ENCODE measurements at regions not wholly inside any gene's neighbourhood (a gene's known extent, or its start where the extent isn't known, plus 50 kb on each side); places are given as distances from the start of the nearest gene placed in this dataset.

DNA sequence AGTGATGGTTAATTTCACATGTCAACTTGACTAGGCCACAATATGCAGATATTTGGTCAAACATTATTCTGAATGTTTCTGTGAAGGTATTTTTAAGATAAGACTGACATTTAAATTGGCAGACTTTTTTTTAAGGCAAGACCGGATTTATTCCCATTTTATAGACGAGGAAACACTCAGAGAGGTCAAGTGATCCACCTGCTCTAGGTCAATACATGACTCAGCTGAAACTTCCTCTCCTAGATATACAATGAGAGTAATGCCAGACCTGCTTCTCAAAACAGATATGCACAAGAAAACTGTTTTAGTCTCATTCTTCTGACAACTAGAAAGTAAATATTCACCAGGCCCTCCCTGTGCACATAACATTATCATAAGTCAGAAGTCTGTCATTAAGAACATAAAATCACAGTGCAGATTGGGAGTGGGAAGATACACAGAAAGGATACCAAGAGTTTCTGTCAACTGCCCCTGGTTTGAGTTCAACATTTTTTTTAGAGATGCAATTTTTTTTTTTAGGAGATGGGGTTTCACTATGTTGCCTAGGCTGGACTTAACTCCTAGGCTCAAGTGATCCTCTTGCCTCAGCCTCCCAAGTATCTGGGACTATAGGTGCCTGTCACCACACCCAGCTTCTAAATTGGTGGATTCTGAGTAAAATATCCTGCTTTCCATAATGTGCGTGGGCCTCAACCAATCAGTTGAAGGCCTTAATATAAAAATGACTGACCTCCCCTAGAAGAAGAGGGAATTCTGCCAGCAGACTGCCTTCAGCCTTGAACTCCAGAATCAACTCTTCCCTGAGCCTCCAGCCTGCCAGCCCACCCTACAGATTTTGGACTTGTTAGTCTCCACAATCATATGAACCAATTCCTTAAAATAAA lies 121.4 kb downstream of the ZFAND4 start:
- TF ChIP-seq WT1 (tag by site-specific recombination; IDR thresholded peaks at IDR 0.05) = no peak
- TF ChIP-seq, protein P1, sequence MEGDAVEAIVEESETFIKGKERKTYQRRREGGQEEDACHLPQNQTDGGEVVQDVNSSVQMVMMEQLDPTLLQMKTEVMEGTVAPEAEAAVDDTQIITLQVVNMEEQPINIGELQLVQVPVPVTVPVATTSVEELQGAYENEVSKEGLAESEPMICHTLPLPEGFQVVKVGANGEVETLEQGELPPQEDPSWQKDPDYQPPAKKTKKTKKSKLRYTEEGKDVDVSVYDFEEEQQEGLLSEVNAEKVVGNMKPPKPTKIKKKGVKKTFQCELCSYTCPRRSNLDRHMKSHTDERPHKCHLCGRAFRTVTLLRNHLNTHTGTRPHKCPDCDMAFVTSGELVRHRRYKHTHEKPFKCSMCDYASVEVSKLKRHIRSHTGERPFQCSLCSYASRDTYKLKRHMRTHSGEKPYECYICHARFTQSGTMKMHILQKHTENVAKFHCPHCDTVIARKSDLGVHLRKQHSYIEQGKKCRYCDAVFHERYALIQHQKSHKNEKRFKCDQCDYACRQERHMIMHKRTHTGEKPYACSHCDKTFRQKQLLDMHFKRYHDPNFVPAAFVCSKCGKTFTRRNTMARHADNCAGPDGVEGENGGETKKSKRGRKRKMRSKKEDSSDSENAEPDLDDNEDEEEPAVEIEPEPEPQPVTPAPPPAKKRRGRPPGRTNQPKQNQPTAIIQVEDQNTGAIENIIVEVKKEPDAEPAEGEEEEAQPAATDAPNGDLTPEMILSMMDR (tag by site-specific recombination; IDR thresholded peaks at IDR 0.05) = no peak
- TF ChIP-seq ZNF48 (tag by site-specific recombination; IDR thresholded peaks at IDR 0.05) = no peak
- no peak for TF ChIP-seq ZNF664 (tag by site-specific recombination; IDR thresholded peaks at IDR 0.05)
- TF ChIP-seq, protein P2, sequence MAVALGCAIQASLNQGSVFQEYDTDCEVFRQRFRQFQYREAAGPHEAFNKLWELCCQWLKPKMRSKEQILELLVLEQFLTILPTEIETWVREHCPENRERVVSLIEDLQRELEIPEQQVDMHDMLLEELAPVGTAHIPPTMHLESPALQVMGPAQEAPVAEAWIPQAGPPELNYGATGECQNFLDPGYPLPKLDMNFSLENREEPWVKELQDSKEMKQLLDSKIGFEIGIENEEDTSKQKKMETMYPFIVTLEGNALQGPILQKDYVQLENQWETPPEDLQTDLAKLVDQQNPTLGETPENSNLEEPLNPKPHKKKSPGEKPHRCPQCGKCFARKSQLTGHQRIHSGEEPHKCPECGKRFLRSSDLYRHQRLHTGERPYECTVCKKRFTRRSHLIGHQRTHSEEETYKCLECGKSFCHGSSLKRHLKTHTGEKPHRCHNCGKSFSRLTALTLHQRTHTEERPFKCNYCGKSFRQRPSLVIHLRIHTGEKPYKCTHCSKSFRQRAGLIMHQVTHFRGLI (tag by site-specific recombination; IDR thresholded peaks at IDR 0.05) = no peak
- TF ChIP-seq ZNF549 (tag by site-specific recombination; IDR thresholded peaks at IDR 0.05) = no peak

Data from HEK293 (cell line).